HT1080 (cell line): ENCODE measurements at regions not wholly inside any gene's neighbourhood (a gene's known extent, or its start where the extent isn't known, plus 50 kb on each side); places are given as distances from the start of the nearest gene placed in this dataset.
"Not testable (repeated sequence)": the region's sequence is repeated elsewhere in the genome, so short reads cannot be mapped to it uniquely, and the experiment has no call there.

Experiments
- DNase-seq: peaks from one replicate; pipeline ENCODE4 v3.0.0-alpha.2; 2015; ENCODE audit warnings: low read depth

- not testable (repeated sequence) for DNase-seq
Measured at GRCh38 chr6:103092414-103092813, 1698.9 kb downstream of the GRIK2 start.

- no peak for DNase-seq
Measured at GRCh38 chr6:103085801-103086200, 1692.3 kb downstream of the GRIK2 start.

- no peak for DNase-seq
Measured at GRCh38 chr6:103081876-103082630, 1688.5 kb downstream of the GRIK2 start.

- no peak for DNase-seq
Measured at GRCh38 chr6:103081126-103081525, 1687.6 kb downstream of the GRIK2 start.

- DNase-seq = no peak
Measured at GRCh38 chr6:103080497-103080896, 1687.0 kb downstream of the GRIK2 start.

GRCh38 chr6:103079867-103080266, 1686.4 kb downstream of the GRIK2 start:
- DNase-seq = no peak

GRCh38 chr6:103062136-103062535, 1668.6 kb downstream of the GRIK2 start:
- no peak for DNase-seq

GRCh38 chr6:103047567-103047966, 1654.1 kb downstream of the GRIK2 start:
- DNase-seq = no peak

GRCh38 chr6:103042336-103042735, 1648.8 kb downstream of the GRIK2 start:
- DNase-seq = no peak

GRCh38 chr6:103036846-103037245, 1643.3 kb downstream of the GRIK2 start:
- DNase-seq = no peak

- DNase-seq = no peak
Measured at GRCh38 chr6:103027271-103027931, 1633.9 kb downstream of the GRIK2 start.

GRCh38 chr6:103018426-103018825, 1624.9 kb downstream of the GRIK2 start:
- DNase-seq = no peak

GRCh38 chr6:103017878-103018277, 1624.4 kb downstream of the GRIK2 start:
- DNase-seq = no peak

GRCh38 chr6:103011605-103012004, 1618.1 kb downstream of the GRIK2 start:
- DNase-seq = no peak

- DNase-seq = peak; percentile 19
Measured at GRCh38 chr6:103002282-103002681, 1608.8 kb downstream of the GRIK2 start.

GRCh38 chr6:103001724-103002123, 1608.2 kb downstream of the GRIK2 start:
- DNase-seq = no peak

GRCh38 chr6:103000688-103001087, 1607.2 kb downstream of the GRIK2 start:
- peak; percentile 44 for DNase-seq

- DNase-seq = no peak
Measured at GRCh38 chr6:102995491-102995890, 1602.0 kb downstream of the GRIK2 start.

GRCh38 chr6:102994866-102995265, 1601.4 kb downstream of the GRIK2 start:
- no peak for DNase-seq

- DNase-seq = no peak
Measured at GRCh38 chr6:102986086-102986485, 1592.6 kb downstream of the GRIK2 start.

- DNase-seq = no peak
Measured at GRCh38 chr6:102984357-102984756, 1590.8 kb downstream of the GRIK2 start.

GRCh38 chr6:102981490-102982015, 1588.0 kb downstream of the GRIK2 start:
- DNase-seq = no peak

GRCh38 chr6:102980951-102981350, 1587.4 kb downstream of the GRIK2 start:
- DNase-seq = no peak
